ENCODE measurements at regions not wholly inside any gene's neighbourhood (a gene's known extent, or its start where the extent isn't known, plus 50 kb on each side); places are given as distances from the start of the nearest gene placed in this dataset.

GRCh38 chr1:60348884-60349283 is 275.3 kb upstream of the C1orf87 start:
- ATAC-seq (replicated peaks): no peak
- no peak overlapping the region for H3K4me3 Mint-ChIP-seq
- H3K9me3 Mint-ChIP-seq: no peaks in the 10 kb centered on the region
- no peaks in the 10 kb centered on the region for H3K4me1 Mint-ChIP-seq
- H3K27ac Mint-ChIP-seq: no peak overlapping the region
- no peaks in the 10 kb centered on the region for H3K36me3 Mint-ChIP-seq (ENCODE audit: low read depth)
- H3K27me3 Mint-ChIP-seq: no peaks in the 10 kb centered on the region

- no peak for ATAC-seq (replicated peaks)
- no peaks in the 10 kb centered on the region for H3K9me3 Mint-ChIP-seq
- H3K4me3 Mint-ChIP-seq: no peak overlapping the region
- H3K4me1 Mint-ChIP-seq: no peaks in the 10 kb centered on the region
- H3K36me3 Mint-ChIP-seq (ENCODE audit: low read depth): no peaks in the 10 kb centered on the region
- peaks cover 3% of the 10 kb centered on the region for H3K27me3 Mint-ChIP-seq
- H3K27ac Mint-ChIP-seq: no peak overlapping the region
Measured at GRCh38 chr1:60345621-60346020, 272.1 kb upstream of the C1orf87 start.

GRCh38 chr1:60345049-60345448 is 271.5 kb upstream of the C1orf87 start:
- peaks cover 4% of the 10 kb centered on the region for H3K27me3 Mint-ChIP-seq
- H3K36me3 Mint-ChIP-seq (ENCODE audit: low read depth): no peaks in the 10 kb centered on the region

DNA sequence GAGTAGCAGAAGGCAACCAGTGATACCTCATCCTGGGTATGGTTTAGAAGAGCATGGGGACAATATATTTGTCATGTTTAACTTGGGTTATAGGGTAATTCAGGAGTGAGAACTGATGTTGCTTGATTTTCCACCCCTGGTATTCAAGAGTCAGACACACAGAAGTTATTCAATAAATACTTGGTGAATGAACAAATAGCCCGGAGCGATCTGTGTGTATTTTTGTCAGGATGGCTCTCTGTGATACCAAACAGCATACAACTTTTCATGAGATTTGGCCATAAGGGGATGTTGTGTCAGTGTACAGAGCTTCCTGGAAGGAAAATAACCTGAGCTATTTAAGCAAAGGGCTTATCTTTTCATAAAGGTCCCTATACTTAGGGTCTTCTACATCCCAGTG is 270.2 kb upstream of the C1orf87 start:
- no peaks in the 10 kb centered on the region for H3K36me3 Mint-ChIP-seq (ENCODE audit: low read depth)
- H3K9me3 Mint-ChIP-seq: no peaks in the 10 kb centered on the region
- ATAC-seq (replicated peaks): no peak
- no peak overlapping the region for H3K4me3 Mint-ChIP-seq
- H3K27me3 Mint-ChIP-seq: peaks cover 4% of the 10 kb centered on the region
- no peak overlapping the region for H3K27ac Mint-ChIP-seq
- no peaks in the 10 kb centered on the region for H3K4me1 Mint-ChIP-seq

More at GRCh38 chr1:60345049-60345448, 271.5 kb upstream of the C1orf87 start:
- H3K9me3 Mint-ChIP-seq: no peaks in the 10 kb centered on the region
- no peaks in the 10 kb centered on the region for H3K4me1 Mint-ChIP-seq
- H3K27ac Mint-ChIP-seq: no peak overlapping the region
- no peak overlapping the region for H3K4me3 Mint-ChIP-seq
- ATAC-seq (replicated peaks): no peak

DNA sequence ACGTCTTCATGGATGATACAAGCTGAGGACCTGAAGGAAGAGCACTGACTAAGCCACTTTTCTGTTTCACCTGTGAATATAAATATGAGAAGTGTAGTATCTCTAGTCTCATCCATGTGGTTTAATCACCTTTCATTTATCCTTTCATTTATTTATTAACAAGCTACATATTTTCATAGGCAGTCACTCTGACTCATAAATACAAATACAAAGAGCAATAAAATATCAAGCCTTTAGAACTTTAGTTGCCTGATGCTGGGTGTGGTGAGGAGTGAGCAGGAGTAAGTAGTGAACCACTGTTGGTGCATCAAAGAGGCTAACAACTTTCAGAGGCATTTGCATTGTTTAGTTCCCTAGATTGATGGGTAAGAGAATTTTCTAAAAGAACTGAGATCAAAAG is 269.0 kb upstream of the C1orf87 start:
- no peak for ATAC-seq (replicated peaks)
- no peaks in the 10 kb centered on the region for H3K9me3 Mint-ChIP-seq
- H3K36me3 Mint-ChIP-seq (ENCODE audit: low read depth): no peaks in the 10 kb centered on the region
- H3K27me3 Mint-ChIP-seq: peaks cover 4% of the 10 kb centered on the region
- H3K4me3 Mint-ChIP-seq: no peak overlapping the region
- H3K27ac Mint-ChIP-seq: no peak overlapping the region
- no peaks in the 10 kb centered on the region for H3K4me1 Mint-ChIP-seq

GRCh38 chr1:60341274-60341673 is 267.7 kb upstream of the C1orf87 start:
- H3K27ac Mint-ChIP-seq: no peak overlapping the region
- no peaks in the 10 kb centered on the region for H3K36me3 Mint-ChIP-seq (ENCODE audit: low read depth)
- ATAC-seq (replicated peaks): no peak
- peaks cover 4% of the 10 kb centered on the region for H3K27me3 Mint-ChIP-seq
- H3K4me3 Mint-ChIP-seq: no peak overlapping the region
- H3K9me3 Mint-ChIP-seq: no peaks in the 10 kb centered on the region
- no peaks in the 10 kb centered on the region for H3K4me1 Mint-ChIP-seq

DNA sequence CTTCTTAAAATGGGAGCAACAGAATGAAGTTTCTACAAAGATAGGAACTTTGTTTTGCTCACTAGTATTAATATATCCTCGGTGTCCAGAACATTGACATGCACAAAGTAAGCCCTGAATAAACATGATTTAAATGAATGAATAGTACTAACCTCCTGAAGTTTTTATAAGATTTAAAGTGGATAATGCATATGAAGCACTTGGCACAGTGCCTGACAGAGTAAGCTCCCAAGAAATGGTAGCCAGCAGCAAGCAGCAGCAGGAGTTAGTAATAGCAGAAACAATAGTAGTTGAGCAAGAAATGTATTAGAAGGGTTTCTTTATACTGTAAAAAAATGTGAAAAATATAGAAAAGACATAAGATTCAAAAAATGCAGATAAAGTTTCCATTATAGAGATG is 258.1 kb upstream of the C1orf87 start:
- Mint-ChIP-seq H3K27ac (no peak overlapping the region), H3K4me3 (no peak overlapping the region), H3K4me1 (no peaks in the 10 kb centered on the region), H3K9me3 (peaks cover under 1% of the 10 kb centered on the region), H3K27me3 (peaks cover 11% of the 10 kb centered on the region), H3K36me3 (ENCODE audit: low read depth) (no peaks in the 10 kb centered on the region)
- ATAC-seq (replicated peaks): no peak

DNA sequence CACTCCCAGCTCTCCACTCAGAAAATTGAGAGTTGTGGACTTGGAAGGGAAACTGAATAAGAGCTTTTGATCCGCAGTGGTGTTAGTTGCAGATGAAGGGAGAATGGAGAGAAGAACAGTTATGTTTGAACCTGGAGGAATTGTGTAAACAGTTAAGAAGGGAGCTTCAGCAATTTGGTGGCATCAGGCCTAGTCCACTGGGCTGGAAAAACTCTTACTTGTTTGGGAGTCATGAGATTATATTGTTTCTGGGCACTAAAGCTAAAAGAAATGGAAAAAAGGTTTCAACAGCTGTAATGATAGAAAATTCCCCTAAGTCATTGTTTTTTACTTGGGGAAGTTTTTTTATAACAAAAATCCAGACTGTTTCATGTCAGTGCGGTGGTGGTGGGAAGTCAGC is 256.1 kb upstream of the C1orf87 start:
- H3K27me3 Mint-ChIP-seq: peaks cover 11% of the 10 kb centered on the region
- H3K4me3 Mint-ChIP-seq: no peak overlapping the region
- no peaks in the 10 kb centered on the region for H3K4me1 Mint-ChIP-seq
- no peaks in the 10 kb centered on the region for H3K36me3 Mint-ChIP-seq (ENCODE audit: low read depth)
- peaks cover 6% of the 10 kb centered on the region for H3K9me3 Mint-ChIP-seq
- no peak overlapping the region for H3K27ac Mint-ChIP-seq
- no peak for ATAC-seq (replicated peaks)

- no peak overlapping the region for H3K27ac Mint-ChIP-seq
- ATAC-seq (replicated peaks): no peak
- H3K4me3 Mint-ChIP-seq: no peak overlapping the region
- H3K9me3 Mint-ChIP-seq: no peaks in the 10 kb centered on the region
- no peaks in the 10 kb centered on the region for H3K36me3 Mint-ChIP-seq (ENCODE audit: low read depth)
- H3K27me3 Mint-ChIP-seq: peaks cover 2% of the 10 kb centered on the region
- no peaks in the 10 kb centered on the region for H3K4me1 Mint-ChIP-seq
Measured at GRCh38 chr1:60311838-60312237, 238.3 kb upstream of the C1orf87 start.

GRCh38 chr1:60299581-60299980 is 226.0 kb upstream of the C1orf87 start:
- no peaks in the 10 kb centered on the region for H3K4me1 Mint-ChIP-seq
- no peak for ATAC-seq (replicated peaks)
- H3K36me3 Mint-ChIP-seq (ENCODE audit: low read depth): no peaks in the 10 kb centered on the region
- no peak overlapping the region for H3K4me3 Mint-ChIP-seq
- H3K27me3 Mint-ChIP-seq: peaks cover 3% of the 10 kb centered on the region
- no peaks in the 10 kb centered on the region for H3K9me3 Mint-ChIP-seq
- H3K27ac Mint-ChIP-seq: no peak overlapping the region

DNA sequence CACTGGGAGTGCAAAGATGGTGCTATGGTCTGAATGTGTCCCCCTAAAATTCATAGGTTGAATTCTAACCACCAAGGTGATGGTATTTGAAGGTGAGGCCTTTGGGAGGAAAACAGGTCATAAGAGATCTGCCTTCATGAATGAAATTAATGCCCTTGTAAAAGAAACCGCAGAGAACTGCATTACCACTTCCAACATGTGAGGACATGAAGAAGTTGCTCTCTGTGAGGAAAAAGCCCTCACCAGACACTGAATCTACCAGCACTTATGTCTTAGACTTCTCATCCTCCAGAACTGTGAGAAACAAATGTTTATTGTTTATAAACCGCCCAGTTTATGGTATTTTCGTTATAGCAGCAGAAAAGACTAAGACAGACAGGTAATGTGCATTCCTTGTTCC is 224.7 kb upstream of the C1orf87 start:
- Mint-ChIP-seq H3K27me3 (peaks cover 7% of the 10 kb centered on the region), H3K4me3 (no peak overlapping the region), H3K4me1 (no peaks in the 10 kb centered on the region), H3K27ac (no peak overlapping the region), H3K9me3 (no peaks in the 10 kb centered on the region), H3K36me3 (ENCODE audit: low read depth) (no peaks in the 10 kb centered on the region)
- ATAC-seq (replicated peaks): no peak

GRCh38 chr1:60296794-60297193 is 223.2 kb upstream of the C1orf87 start:
- H3K27ac Mint-ChIP-seq: no peak overlapping the region
- ATAC-seq (replicated peaks): no peak
- H3K4me3 Mint-ChIP-seq: no peak overlapping the region
- no peaks in the 10 kb centered on the region for H3K4me1 Mint-ChIP-seq
- H3K9me3 Mint-ChIP-seq: no peaks in the 10 kb centered on the region
- H3K36me3 Mint-ChIP-seq (ENCODE audit: low read depth): no peaks in the 10 kb centered on the region
- peaks cover 6% of the 10 kb centered on the region for H3K27me3 Mint-ChIP-seq

- H3K27ac Mint-ChIP-seq: no peak overlapping the region
- H3K36me3 Mint-ChIP-seq (ENCODE audit: low read depth): no peaks in the 10 kb centered on the region
- no peak overlapping the region for H3K4me3 Mint-ChIP-seq
- peaks cover 6% of the 10 kb centered on the region for H3K27me3 Mint-ChIP-seq
- no peaks in the 10 kb centered on the region for H3K4me1 Mint-ChIP-seq
- H3K9me3 Mint-ChIP-seq: no peaks in the 10 kb centered on the region
- ATAC-seq (replicated peaks): no peak
Measured at GRCh38 chr1:60292140-60292539, 218.6 kb upstream of the C1orf87 start.

DNA sequence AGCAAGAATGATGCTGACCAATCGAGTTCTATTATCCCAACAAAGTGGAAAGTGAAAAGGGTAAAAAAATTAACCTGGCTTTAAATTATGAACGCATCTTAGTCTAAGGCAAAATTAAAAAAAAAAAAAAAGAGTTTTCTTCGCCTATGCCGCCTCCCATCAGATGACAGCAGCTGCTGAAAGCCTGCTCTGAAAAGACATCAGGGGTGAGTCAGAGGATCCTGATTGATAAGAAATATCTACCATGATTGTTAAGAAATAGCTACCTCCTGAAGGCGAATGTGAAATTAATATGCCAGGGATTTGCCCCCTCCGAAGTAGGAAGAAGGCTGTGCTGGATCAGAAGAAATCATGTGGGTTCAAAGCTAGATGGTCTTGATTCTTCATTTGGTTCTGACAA is 216.8 kb upstream of the C1orf87 start:
- Mint-ChIP-seq H3K27ac (no peak overlapping the region), H3K4me3 (no peak overlapping the region), H3K9me3 (no peaks in the 10 kb centered on the region), H3K4me1 (no peaks in the 10 kb centered on the region), H3K36me3 (ENCODE audit: low read depth) (no peaks in the 10 kb centered on the region), H3K27me3 (peaks cover 6% of the 10 kb centered on the region)
- no peak for ATAC-seq (replicated peaks)

- Mint-ChIP-seq H3K27me3 (no peaks in the 10 kb centered on the region), H3K9me3 (no peaks in the 10 kb centered on the region), H3K4me1 (no peaks in the 10 kb centered on the region)
Measured at GRCh38 chr1:60287536-60287935, 214.0 kb upstream of the C1orf87 start.

DNA sequence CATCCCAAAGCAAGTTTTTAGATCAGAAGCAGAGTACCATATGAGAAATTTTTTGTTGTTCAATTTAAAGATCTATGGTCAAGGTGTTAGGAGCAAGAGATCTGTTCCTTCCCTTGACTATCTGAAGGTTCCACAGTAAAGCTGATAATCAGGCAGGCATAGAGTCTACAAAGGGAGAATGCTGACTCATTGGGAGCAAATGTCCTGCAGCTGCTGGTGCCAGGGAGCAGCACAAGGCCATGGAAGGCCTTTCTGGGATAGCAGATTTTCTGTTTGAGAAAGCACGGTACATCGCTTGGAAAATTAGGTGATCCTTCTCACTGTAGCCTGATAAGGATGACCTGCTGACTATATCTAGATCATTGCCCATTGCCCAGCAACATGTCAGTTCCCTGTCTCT is 210.1 kb upstream of the C1orf87 start:
- H3K27me3 Mint-ChIP-seq: no peaks in the 10 kb centered on the region
- no peak overlapping the region for H3K27ac Mint-ChIP-seq
- no peak overlapping the region for H3K4me3 Mint-ChIP-seq
- no peaks in the 10 kb centered on the region for H3K36me3 Mint-ChIP-seq (ENCODE audit: low read depth)
- H3K9me3 Mint-ChIP-seq: no peaks in the 10 kb centered on the region
- no peak for ATAC-seq (replicated peaks)
- no peaks in the 10 kb centered on the region for H3K4me1 Mint-ChIP-seq

More at GRCh38 chr1:60287536-60287935, 214.0 kb upstream of the C1orf87 start:
- Mint-ChIP-seq H3K27ac (no peak overlapping the region), H3K36me3 (ENCODE audit: low read depth) (no peaks in the 10 kb centered on the region), H3K4me3 (no peak overlapping the region)
- ATAC-seq (replicated peaks): no peak
